GDM1 (cell line): ENCODE measurements at regions not wholly inside any gene's neighbourhood (a gene's known extent, or its start where the extent isn't known, plus 50 kb on each side); places are given as distances from the start of the nearest gene placed in this dataset.
"Not testable (repeated sequence)": the region's sequence is repeated elsewhere in the genome, so short reads cannot be mapped to it uniquely, and the experiment has no call there.

Experiments
- DNase-seq: peaks from one replicate; lab custom pipeline; 2025; lab: John Stamatoyannopoulos, UW

GRCh38 chr2:187684174-187684573 is 129.9 kb upstream of the TFPI start:
- no peak for DNase-seq

DNA sequence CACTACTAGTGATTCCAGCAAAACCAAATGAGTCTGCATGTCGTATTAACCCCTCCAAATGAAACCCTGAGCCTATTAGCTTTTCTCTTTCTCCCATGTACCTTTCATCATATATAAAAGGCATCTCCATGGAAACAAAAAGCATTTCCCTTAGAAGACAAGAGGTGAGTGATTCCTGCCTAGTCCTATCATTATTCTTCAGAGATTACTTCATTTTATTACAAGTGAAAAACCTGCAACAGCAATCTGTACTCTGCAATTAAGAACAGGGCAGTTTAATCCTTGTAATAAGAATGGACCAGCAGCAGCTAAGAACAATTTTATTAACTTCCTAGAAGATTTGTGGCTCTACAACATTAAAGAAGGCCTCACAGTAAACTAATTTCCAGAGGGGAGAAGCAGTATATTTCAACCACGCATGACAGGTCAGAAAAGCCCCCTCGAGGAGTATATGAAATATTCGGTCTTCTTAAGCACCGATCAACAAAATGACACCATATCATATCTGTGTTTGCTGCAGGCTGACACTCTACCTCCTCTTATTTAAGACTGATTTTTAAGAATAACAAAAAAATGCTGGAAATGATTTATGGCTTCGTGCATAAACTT is 132.3 kb upstream of the TFPI start:
- DNase-seq = no peak

- DNase-seq = no peak
Observed at GRCh38 chr2:187687585-187687984, 133.3 kb upstream of the TFPI start.

- no peak for DNase-seq
Observed at GRCh38 chr2:187689372-187689771, 135.1 kb upstream of the TFPI start.

GRCh38 chr2:187693923-187694322 is 139.7 kb upstream of the TFPI start:
- no peak for DNase-seq

- not testable (repeated sequence) for DNase-seq
Observed at GRCh38 chr2:187696644-187697043, 142.4 kb upstream of the TFPI start.

DNA sequence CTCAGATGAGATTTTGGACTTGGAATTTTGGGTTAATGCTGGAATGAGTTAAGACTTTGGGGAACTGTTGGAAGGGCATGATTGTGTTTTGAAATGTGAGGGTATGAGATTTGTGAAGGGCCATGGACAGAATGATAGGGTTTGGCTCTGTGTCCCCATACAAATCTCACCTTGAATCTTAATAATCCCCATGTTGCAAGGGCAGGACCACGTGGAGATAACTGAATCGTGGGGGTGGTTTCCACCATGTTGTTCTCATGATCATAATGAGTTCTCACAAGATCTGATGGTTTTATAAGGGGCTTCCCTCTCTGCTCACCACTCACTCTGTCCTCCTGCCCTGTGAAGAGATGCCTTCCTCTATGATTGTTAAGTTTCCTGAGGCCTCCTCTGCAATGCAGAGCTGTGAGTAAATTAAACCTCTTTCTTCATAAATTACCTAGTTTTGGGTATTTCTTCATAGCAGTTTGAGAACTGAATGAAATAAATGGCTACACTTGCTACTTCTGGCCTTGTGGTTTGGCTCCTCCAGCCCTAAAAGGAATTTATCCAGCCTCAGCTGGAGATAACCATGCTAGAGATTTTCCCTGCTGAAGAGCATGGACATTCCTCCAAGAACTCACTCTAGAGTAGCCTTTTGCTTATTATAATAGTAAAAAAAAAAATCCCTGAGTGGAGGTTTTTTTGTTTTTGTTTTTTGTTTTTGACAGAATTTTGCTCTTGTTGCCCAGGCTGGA is 144.3 kb upstream of the TFPI start:
- DNase-seq = no peak

- DNase-seq = no peak
Observed at GRCh38 chr2:187702157-187702556, 147.9 kb upstream of the TFPI start.

DNA sequence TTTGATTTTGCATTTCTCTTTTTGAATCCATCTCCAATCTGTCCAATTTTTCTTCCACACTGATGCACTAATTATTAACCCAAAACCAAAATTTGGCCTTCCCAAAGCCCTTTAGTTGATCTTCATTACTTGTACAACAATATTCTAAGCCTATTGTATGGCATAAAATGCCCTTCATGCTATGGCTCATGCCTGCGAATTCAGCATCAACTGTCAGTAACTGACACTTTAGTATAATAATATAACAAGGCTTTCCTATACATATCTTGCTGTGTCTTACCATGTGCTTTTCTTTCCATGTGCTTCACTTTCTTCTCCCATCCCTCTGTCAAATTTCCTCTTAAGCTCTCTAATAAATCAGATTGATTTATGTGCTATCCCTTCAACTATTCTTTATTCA is 154.0 kb upstream of the TFPI start:
- no peak for DNase-seq

GRCh38 chr2:187709065-187709464 is 154.8 kb upstream of the TFPI start:
- no peak for DNase-seq

DNA sequence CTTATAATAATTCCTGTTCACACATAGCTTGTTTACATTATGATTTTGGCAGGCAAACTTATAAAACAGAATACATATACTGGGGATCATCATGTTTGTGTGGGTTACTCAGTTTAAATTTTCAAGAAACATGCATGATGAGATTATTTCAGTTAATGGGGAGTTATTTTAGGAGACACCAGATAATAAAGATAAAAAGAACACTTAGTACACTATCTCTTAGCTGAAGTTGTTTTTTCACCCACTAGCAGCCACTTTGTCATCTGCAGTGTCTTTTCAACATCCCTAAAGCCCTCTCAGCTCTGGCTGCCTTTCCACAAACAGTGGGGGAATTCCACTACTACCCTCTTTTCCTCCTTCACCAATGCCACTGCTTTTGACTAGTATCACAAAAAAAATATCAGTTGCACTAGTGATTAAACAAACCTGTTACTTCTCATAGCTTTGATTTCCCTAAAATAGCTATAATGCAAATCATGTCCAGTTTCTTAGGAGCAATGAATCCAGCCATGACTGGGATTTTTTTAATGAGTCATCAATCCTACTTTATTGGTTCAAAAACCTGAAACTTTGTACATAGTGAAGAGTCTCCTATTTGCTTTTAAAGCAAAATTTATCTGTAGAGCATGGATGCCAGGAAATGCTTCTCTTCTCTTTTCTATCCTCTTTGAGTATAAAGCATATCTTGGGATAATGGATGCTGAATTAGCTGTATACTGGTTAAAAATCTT is 156.7 kb upstream of the TFPI start:
- DNase-seq = no peak

- no peak for DNase-seq
Observed at GRCh38 chr2:187715590-187715989, 161.4 kb upstream of the TFPI start.

GRCh38 chr2:187716301-187716700 is 162.1 kb upstream of the TFPI start:
- DNase-seq = no peak

GRCh38 chr2:187718092-187718491 is 163.9 kb upstream of the TFPI start:
- no peak for DNase-seq

- no peak for DNase-seq
Observed at GRCh38 chr2:187719510-187719909, 165.3 kb upstream of the TFPI start.

DNA sequence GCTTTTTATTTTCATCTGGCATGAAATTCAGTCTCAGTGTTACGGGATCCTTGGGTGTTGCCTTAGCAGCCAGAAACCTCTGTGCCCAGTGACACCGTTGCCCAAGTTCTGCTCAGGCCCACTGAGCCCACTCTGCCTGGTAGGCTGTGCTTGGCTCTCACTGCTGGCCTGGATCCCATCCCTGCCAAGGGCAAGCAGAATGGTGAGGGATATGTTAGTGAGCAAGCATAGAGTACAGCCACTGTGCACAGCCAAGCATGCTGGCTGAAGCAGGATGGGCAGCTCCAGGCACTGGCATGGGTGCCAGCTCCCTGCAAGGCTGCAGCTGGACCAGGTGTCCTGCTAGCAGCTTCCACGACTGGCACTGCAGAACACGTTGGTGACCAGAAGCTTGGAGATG is 194.7 kb upstream of the TFPI start:
- DNase-seq = no peak

GRCh38 chr2:187749804-187750431 is 195.7 kb upstream of the TFPI start:
- DNase-seq = no peak

DNA sequence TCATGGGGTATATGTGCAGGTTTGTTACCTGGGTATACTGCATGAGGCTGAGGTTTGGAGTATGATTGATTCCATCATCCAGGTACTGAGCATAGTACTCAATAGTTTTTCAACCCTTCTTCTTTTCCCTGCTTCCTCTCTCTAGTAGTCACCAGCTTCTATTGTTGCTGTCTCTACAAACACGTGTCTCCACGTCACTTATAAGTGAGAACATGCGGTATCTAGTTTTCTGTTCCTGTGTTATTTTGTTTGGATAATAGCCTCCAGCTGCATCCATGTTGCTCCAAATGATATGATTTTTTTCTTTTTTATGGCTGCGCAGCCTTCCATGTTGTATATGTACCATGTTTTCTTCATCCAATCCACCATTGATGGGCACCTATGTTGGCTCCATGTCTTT is 214.8 kb upstream of the TFPI start:
- DNase-seq = no peak

- no peak for DNase-seq
Observed at GRCh38 chr2:187769437-187769836, 215.2 kb upstream of the TFPI start.

GRCh38 chr2:187774551-187775071 is 220.4 kb upstream of the TFPI start:
- DNase-seq = no peak

- DNase-seq = no peak
Observed at GRCh38 chr2:187775196-187775595, 221.0 kb upstream of the TFPI start.

- no peak for DNase-seq
Observed at GRCh38 chr2:187775651-187776050, 221.4 kb upstream of the TFPI start.

GRCh38 chr2:187782301-187782700 is 228.1 kb upstream of the TFPI start:
- DNase-seq = no peak
